Spinal cord (tissue), 9 donors: ENCODE measurements at regions not wholly inside any gene's neighbourhood (a gene's known extent, or its start where the extent isn't known, plus 50 kb on each side); places are given as distances from the start of the nearest gene placed in this dataset.

ENCODE experiments used
- DNase-seq, 6 donors: peaks; one replicate each; pipeline versions ENCODE4 v3.0.0 to v3.0.0-alpha.2; 2013 to 2015; ENCODE audit warnings: low spot score in 6 of 6, low read depth in 4 of 6
- H3K27ac ChIP-seq: one replicate; pipeline ENCODE4 v1.5.1; 2013; ENCODE audit warnings: low read depth, low read length, control low read depth
- H3K27me3 ChIP-seq: one replicate; pipeline ENCODE4 v1.6.1; 2013; ENCODE audit warnings: low read length; ENCODE audit not compliant: control insufficient read depth, insufficient read depth
- H3K36me3 ChIP-seq: one replicate; pipeline ENCODE4 v1.6.1; 2013; ENCODE audit warnings: low read length; ENCODE audit not compliant: control insufficient read depth, insufficient read depth
- H3K4me1 ChIP-seq: one replicate; pipeline ENCODE4 v1.6.1; 2013; ENCODE audit warnings: low read length; ENCODE audit not compliant: control insufficient read depth, insufficient read depth
- H3K4me3 ChIP-seq: one replicate; pipeline ENCODE4 v1.5.1; 2013; ENCODE audit warnings: low read depth, low read length, control low read depth
- H3K9me3 ChIP-seq: one replicate; pipeline ENCODE4 v1.6.1; 2013; ENCODE audit warnings: low read length; ENCODE audit not compliant: control insufficient read depth, insufficient read depth
- WGBS: methylation state at CpG from one replicate; pipeline ENCODE4 v1.1.5; 2013; ENCODE audit warnings: missing lambda C conversion rate; ENCODE audit not compliant: insufficient coverage; 5-methylcytosine and 5-hydroxymethylcytosine counted together
- donor health status: healthy.

DNA sequence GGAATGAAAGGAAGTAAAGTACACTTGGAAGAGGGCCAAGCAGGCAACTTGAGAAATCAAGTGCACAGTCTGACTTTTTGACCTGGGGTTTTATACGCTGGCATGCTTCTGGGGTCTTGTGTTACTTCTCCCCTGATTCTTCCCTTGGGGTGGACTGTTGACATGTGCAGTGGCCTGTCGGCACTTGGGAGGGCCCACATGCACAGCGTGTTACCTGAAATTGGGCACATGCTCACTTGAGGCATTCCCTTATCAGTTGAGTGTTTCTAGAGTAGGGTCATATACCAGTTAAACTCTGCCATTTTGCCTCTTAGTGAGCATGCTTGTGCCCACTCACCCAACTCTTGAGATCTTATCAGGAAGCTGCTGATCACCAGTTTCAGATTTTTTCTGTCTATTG is 329.1 kb upstream of the SOX2 start:
- H3K4me1 ChIP-seq = peaks cover 3% of the 10 kb centered on the region
- no peaks in the 10 kb centered on the region for H3K36me3 ChIP-seq
- no peaks in the 10 kb centered on the region for H3K27me3 ChIP-seq
- no peak overlapping the region for H3K27ac ChIP-seq
- H3K4me3 ChIP-seq = no peak overlapping the region
- no peaks in the 10 kb centered on the region for H3K9me3 ChIP-seq
- WGBS = 77% methylated on average over 2 of the region's 3 CpGs
- no peak for DNase-seq

DNA sequence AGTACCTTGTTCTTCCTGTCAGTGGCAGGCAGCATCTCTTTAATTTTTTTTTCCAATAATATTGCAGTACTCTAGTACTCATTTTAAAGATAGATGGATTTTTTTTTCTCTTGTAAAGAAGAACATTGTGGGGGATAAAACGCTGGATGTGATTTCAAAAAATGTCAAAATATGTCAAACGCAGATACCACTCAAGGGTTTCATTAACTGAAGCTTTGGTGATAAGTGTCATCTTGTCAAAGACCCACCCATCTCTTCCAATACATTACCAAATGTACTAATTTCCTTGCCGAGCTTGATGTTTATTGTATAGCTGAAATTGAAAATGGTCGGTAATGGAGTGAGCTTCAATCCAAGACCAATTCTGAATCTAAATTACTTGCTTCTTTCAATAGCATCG is 332.4 kb upstream of the SOX2 start:
- no peaks in the 10 kb centered on the region for H3K36me3 ChIP-seq
- H3K27me3 ChIP-seq = no peaks in the 10 kb centered on the region
- no peak overlapping the region for H3K4me3 ChIP-seq
- no peak overlapping the region for H3K27ac ChIP-seq
- 60% methylated on average over 1 of the region's 5 CpGs for WGBS
- no peak for DNase-seq
- no peaks in the 10 kb centered on the region for H3K9me3 ChIP-seq
- H3K4me1 ChIP-seq = peaks cover 3% of the 10 kb centered on the region

DNA sequence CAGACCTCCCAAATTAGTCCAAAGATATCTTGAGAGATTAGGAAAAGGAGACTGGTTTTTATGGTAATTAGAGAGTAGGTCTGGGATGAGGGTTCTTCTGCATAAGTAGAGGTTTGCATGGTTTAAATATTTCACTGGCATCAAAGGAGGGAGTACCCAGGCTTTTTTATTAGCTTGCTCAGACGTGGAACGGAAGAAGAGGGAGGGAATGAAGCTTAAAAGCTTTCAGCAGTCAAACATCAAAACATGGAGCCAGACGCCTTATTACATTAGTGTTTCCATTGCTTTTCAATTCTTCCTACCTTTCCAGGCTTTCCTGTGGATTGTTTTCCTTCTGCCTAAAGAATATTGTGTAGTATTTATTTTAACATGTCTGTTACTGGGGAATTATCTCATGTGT is 342.1 kb upstream of the SOX2 start:
- Histone ChIP-seq H3K9me3 (no peaks in the 10 kb centered on the region), H3K36me3 (no peaks in the 10 kb centered on the region), H3K4me3 (no peak overlapping the region), H3K4me1 (no peaks in the 10 kb centered on the region), H3K27ac (no peak overlapping the region), H3K27me3 (no peaks in the 10 kb centered on the region)
- DNase-seq = no peak
- WGBS = no CpG with 5 or more reads among the region's 3 CpGs

DNA sequence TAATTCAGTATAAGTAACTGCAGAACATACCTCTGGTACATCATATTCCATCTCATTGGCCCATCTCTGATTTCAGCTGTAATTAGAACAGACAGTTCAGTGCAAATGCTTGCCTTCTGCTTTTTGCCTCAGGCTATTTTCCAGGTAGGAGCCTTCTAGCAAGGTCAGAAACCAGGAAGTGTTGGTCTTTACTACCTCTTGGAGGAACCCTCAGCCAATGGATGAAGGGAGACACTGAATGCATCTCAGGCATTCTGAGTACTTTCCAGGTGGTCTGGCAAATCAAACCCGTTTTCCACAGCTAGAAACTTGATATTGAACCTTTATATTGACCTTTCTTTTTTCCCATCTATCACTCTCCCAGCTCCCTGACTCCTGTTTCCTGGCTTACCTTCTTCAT is 348.5 kb upstream of the SOX2 start:
- no peak for DNase-seq
- H3K4me1 ChIP-seq = no peaks in the 10 kb centered on the region
- 30% methylated on average over 1 of the region's 1 CpG for WGBS
- H3K4me3 ChIP-seq = no peak overlapping the region
- no peaks in the 10 kb centered on the region for H3K9me3 ChIP-seq
- no peak overlapping the region for H3K27ac ChIP-seq
- H3K27me3 ChIP-seq = no peaks in the 10 kb centered on the region
- no peaks in the 10 kb centered on the region for H3K36me3 ChIP-seq

DNA sequence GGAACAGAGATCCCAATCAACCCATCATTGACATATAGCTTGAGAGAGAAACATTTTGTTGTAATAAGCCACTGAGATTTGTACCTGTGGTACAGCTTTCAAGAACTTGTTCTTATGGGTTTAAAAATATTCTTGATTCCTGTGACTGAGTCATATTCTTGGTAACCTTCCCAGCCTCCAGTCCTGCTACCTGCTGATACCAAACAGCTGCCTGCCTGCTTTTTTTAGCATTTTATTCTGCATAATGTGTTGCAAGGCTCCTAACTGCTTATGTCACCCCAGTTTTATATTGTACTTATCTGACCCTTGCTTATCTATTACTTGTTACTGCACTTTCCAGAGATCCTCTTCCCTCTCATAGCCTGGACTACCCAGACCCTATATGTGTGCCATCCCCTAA is 349.3 kb upstream of the SOX2 start:
- H3K9me3 ChIP-seq = no peaks in the 10 kb centered on the region
- DNase-seq = no peak
- H3K36me3 ChIP-seq = no peaks in the 10 kb centered on the region
- H3K4me3 ChIP-seq = no peak overlapping the region
- no peaks in the 10 kb centered on the region for H3K4me1 ChIP-seq
- no peak overlapping the region for H3K27ac ChIP-seq
- no peaks in the 10 kb centered on the region for H3K27me3 ChIP-seq

DNA sequence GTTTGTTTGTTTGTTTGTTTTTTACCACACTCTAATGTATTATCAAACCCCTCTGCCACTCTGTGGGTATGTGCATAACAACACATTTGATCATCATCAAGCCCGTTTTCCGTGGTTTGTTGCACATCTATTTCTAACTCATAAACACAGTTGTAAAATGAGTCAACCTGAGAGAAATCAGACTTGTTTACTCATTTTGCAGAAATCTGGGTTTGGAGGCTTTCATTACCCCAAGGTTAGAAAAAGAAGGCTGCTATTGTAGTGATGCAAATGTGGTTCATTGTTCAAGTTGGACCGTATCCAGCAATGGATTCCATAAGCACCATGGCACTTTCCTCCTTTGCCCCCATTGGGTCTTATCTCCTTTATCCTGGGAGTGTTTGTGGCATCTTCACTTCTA is 353.2 kb upstream of the SOX2 start:
- H3K4me1 ChIP-seq = no peaks in the 10 kb centered on the region
- WGBS = no CpG with 5 or more reads among the region's 3 CpGs
- DNase-seq = peak in 1 of 6 donors; percentile 15
- H3K4me3 ChIP-seq = no peak overlapping the region
- H3K36me3 ChIP-seq = no peaks in the 10 kb centered on the region
- H3K27me3 ChIP-seq = no peaks in the 10 kb centered on the region
- no peaks in the 10 kb centered on the region for H3K9me3 ChIP-seq
- no peak overlapping the region for H3K27ac ChIP-seq

DNA sequence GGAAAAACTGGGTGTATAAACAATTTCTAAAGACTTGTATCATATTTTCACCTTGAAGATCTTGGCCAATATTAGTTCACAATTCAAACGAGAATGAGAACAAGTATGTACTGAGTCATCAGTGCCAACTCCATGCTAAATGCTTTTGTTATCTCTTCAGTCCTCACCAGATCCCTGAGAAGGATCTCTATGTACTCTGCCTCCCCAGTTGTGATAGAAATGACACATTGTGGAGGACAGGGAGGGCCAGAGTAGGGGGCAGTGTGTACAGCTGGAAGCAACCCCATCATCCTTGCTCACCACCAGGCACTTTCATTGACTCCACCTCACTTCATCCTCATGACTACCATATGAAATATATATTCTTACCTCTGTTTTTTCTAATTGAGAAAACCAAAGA is 353.7 kb upstream of the SOX2 start:
- no peaks in the 10 kb centered on the region for H3K27me3 ChIP-seq
- no peaks in the 10 kb centered on the region for H3K36me3 ChIP-seq
- WGBS = no CpG with 5 or more reads among the region's 1 CpG
- H3K4me1 ChIP-seq = no peaks in the 10 kb centered on the region
- no peak overlapping the region for H3K4me3 ChIP-seq
- H3K27ac ChIP-seq = no peak overlapping the region
- no peaks in the 10 kb centered on the region for H3K9me3 ChIP-seq
- DNase-seq = no peak

DNA sequence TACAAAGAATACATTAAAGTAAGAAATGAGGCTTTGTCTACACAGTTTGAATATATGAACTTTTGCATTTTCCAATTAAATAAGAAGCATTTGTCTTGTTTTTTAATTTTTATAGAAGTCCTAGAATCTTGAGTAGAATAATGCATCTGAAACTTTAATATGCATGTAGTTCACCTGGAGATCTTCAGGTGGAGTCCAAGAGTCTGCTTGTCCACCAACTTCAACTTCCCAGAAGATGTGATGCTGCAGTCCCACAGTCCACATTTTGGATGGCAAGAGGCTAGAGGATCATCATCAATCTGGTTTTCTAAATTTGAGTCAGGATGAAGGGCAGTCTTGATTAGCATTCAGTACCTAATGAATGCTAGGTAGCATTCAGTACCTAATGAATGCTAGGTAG is 357.6 kb upstream of the SOX2 start:
- Histone ChIP-seq H3K4me3 (no peak overlapping the region), H3K9me3 (no peaks in the 10 kb centered on the region), H3K27me3 (no peaks in the 10 kb centered on the region), H3K36me3 (no peaks in the 10 kb centered on the region), H3K27ac (no peak overlapping the region), H3K4me1 (no peaks in the 10 kb centered on the region)
- no peak for DNase-seq

DNA sequence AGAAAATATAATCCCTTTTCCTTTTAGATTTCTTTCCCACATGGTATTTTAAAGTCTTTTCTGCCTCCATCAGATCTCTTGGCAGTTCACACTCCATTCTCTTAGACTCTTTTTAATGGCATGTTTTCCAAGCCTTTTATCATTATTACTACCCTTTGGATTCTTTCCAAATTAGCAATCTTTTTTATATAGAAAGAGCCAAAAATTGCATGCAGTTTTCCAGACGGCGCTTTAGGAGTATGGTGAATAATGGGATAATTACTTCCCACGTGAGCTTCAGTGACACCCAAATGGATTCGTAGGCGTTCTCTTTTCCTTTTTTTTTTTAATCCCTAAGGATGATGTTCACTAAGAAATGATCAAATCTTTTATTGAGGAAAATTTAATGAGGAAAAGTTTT is 354.8 kb upstream of the DNAJC19 start:
- DNase-seq = peak in 2 of 6 donors; percentile 56 to 63
- WGBS = no CpG with 5 or more reads among the region's 5 CpGs
- no peaks in the 10 kb centered on the region for H3K27me3 ChIP-seq
- no peaks in the 10 kb centered on the region for H3K36me3 ChIP-seq
- no peak overlapping the region for H3K4me3 ChIP-seq
- H3K9me3 ChIP-seq = peaks cover 4% of the 10 kb centered on the region
- no peak overlapping the region for H3K27ac ChIP-seq
- H3K4me1 ChIP-seq = no peaks in the 10 kb centered on the region

DNA sequence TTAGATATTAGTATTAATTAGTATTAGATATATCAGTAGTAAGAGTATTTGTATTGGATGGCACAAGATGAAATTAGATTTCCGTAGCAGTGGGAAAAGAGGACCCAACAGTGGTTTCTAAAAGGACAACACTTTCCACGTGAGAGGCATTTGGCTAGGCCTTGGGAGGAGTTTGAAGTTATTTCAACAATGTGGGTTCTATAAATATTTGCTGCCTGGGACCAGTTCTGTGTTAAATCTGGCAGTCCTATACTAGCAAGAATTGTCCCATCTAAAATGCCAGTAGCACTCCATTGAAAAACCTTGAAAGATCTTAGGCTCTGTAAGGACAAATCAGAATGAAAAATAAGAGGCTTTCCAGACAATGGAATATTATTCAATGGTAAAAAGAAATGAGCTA is 347.1 kb upstream of the DNAJC19 start:
- no peak overlapping the region for H3K27ac ChIP-seq
- H3K4me1 ChIP-seq = no peaks in the 10 kb centered on the region
- 73% methylated on average over 2 of the region's 2 CpGs for WGBS
- no peaks in the 10 kb centered on the region for H3K36me3 ChIP-seq
- H3K27me3 ChIP-seq = no peaks in the 10 kb centered on the region
- peaks cover 4% of the 10 kb centered on the region for H3K9me3 ChIP-seq
- no peak for DNase-seq
- H3K4me3 ChIP-seq = no peak overlapping the region

DNA sequence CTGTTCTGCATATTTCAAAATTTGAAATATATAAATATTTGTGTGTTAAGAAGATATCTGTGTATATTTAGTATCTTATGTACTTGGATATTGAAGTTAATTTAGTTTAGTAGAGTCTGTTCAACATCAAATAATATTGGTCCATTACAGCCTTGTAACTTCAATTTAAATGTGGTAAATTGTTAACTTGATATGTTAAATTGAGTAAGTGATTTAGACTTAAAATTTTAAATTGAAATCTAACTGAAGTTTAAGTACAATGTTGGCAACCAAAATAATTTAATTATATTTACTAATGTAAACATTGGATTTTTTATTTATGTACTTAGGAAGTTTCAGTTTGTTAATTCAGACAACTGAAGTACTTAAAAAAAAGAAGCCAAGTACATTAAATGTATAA is 343.9 kb upstream of the DNAJC19 start:
- no peak overlapping the region for H3K4me3 ChIP-seq
- no peak overlapping the region for H3K27ac ChIP-seq
- no peaks in the 10 kb centered on the region for H3K36me3 ChIP-seq
- H3K4me1 ChIP-seq = peaks cover under 1% of the 10 kb centered on the region
- no peak for DNase-seq
- H3K27me3 ChIP-seq = no peaks in the 10 kb centered on the region
- no peaks in the 10 kb centered on the region for H3K9me3 ChIP-seq
